IPS-20b (cell line): ENCODE measurements at regions not wholly inside any gene's neighbourhood (a gene's known extent, or its start where the extent isn't known, plus 50 kb on each side); places are given as distances from the start of the nearest gene placed in this dataset.

ENCODE experiments used
- H3K27ac ChIP-seq: one replicate; pipeline ENCODE4 v1.5.1; 2013; ENCODE audit warnings: low read length
- H3K27me3 ChIP-seq: 2 replicates; pipeline ENCODE4 v1.6.1; 2013; ENCODE audit warnings: mild to moderate bottlenecking, low read length, inconsistent platforms; ENCODE audit not compliant: insufficient read depth
- H3K36me3 ChIP-seq: 2 replicates; pipeline ENCODE4 v1.6.1; 2013; ENCODE audit warnings: low read depth, mild to moderate bottlenecking, inconsistent platforms, low read length, moderate library complexity; ENCODE audit not compliant: insufficient read depth
- H3K4me1 ChIP-seq: 2 replicates; pipeline ENCODE4 v1.6.1; 2013; ENCODE audit warnings: mild to moderate bottlenecking, control low read depth, inconsistent platforms, low read length, moderate library complexity; ENCODE audit not compliant: insufficient read depth
- H3K4me3 ChIP-seq: 2 replicates; pipeline ENCODE4 v1.5.1; 2013; ENCODE audit warnings: mild to moderate bottlenecking, low read length, inconsistent platforms
- H3K9ac ChIP-seq: 2 replicates; pipeline ENCODE4 v1.6.1; 2013; ENCODE audit warnings: low read depth, mild to moderate bottlenecking, inconsistent platforms, low read length, moderate library complexity
- H3K9me3 ChIP-seq: 2 replicates; pipeline ENCODE4 v1.6.1; 2013; ENCODE audit warnings: mild to moderate bottlenecking, low read depth, low read length, inconsistent platforms; ENCODE audit not compliant: insufficient read depth

- no peak overlapping the region for H3K9ac ChIP-seq
- no peak overlapping the region for H3K27ac ChIP-seq
- H3K4me3 ChIP-seq, result no peak overlapping the region
- no peaks in the 10 kb centered on the region for H3K9me3 ChIP-seq
- H3K36me3 ChIP-seq, result no peaks in the 10 kb centered on the region
- peaks cover 99% of the 10 kb centered on the region for H3K27me3 ChIP-seq
- H3K4me1 ChIP-seq, result no peaks in the 10 kb centered on the region
Observed at GRCh38 chr6:41420186-41420585, 84.8 kb downstream of the NCR2 start.

GRCh38 chr6:41422161-41422560, 86.8 kb downstream of the NCR2 start:
- no peak overlapping the region for H3K9ac ChIP-seq
- no peak overlapping the region for H3K4me3 ChIP-seq
- H3K4me1 ChIP-seq, result peaks cover 9% of the 10 kb centered on the region; the same call in 1 of the 2 replicates
- no peaks in the 10 kb centered on the region for H3K9me3 ChIP-seq
- H3K36me3 ChIP-seq, result no peaks in the 10 kb centered on the region
- peaks cover 99% of the 10 kb centered on the region for H3K27me3 ChIP-seq
- H3K27ac ChIP-seq, result no peak overlapping the region

GRCh38 chr6:41423002-41423401, 87.6 kb downstream of the NCR2 start:
- no peaks in the 10 kb centered on the region for H3K36me3 ChIP-seq
- H3K4me1 ChIP-seq, result peaks cover 9% of the 10 kb centered on the region; the same call in 1 of the 2 replicates
- no peak overlapping the region for H3K27ac ChIP-seq
- no peak overlapping the region for H3K4me3 ChIP-seq
- H3K27me3 ChIP-seq, result peaks cover 99% of the 10 kb centered on the region
- no peaks in the 10 kb centered on the region for H3K9me3 ChIP-seq
- H3K9ac ChIP-seq, result no peak overlapping the region

- no peak overlapping the region for H3K4me3 ChIP-seq
- H3K4me1 ChIP-seq, result peaks cover 9% of the 10 kb centered on the region; the same call in 1 of the 2 replicates
- no peaks in the 10 kb centered on the region for H3K36me3 ChIP-seq
- H3K27ac ChIP-seq, result no peak overlapping the region
- peaks cover 97% of the 10 kb centered on the region for H3K27me3 ChIP-seq
- no peaks in the 10 kb centered on the region for H3K9me3 ChIP-seq
- no peak overlapping the region for H3K9ac ChIP-seq
Observed at GRCh38 chr6:41424370-41425058, 89.1 kb downstream of the NCR2 start.

GRCh38 chr6:41425511-41425910, 90.1 kb downstream of the NCR2 start:
- Histone ChIP-seq H3K4me3 (no peak overlapping the region), H3K27ac (no peak overlapping the region), H3K9me3 (no peaks in the 10 kb centered on the region), H3K9ac (no peak overlapping the region), H3K36me3 (no peaks in the 10 kb centered on the region), H3K27me3 (peaks cover 98% of the 10 kb centered on the region), H3K4me1 (peaks cover 16% of the 10 kb centered on the region; the same call in 1 of the 2 replicates)

- peaks cover 96% of the 10 kb centered on the region for H3K27me3 ChIP-seq
- peaks cover 16% of the 10 kb centered on the region; the same call in 1 of the 2 replicates for H3K4me1 ChIP-seq
- H3K4me3 ChIP-seq, result peak overlapping the region; percentile 56; the same call in 1 of the 2 replicates
- no peaks in the 10 kb centered on the region for H3K9me3 ChIP-seq
- H3K9ac ChIP-seq, result no peak overlapping the region; the same call in 1 of the 2 replicates
- no peak overlapping the region for H3K27ac ChIP-seq
- no peaks in the 10 kb centered on the region for H3K36me3 ChIP-seq
Observed at GRCh38 chr6:41426438-41426851, 91.0 kb downstream of the NCR2 start.

GRCh38 chr6:41426888-41427641, 91.7 kb downstream of the NCR2 start:
- Histone ChIP-seq H3K27ac (no peak overlapping the region), H3K4me1 (peaks cover 16% of the 10 kb centered on the region; the same call in 1 of the 2 replicates), H3K4me3 (peak overlapping the region; percentile 56; the same call in 1 of the 2 replicates), H3K27me3 (peaks cover 96% of the 10 kb centered on the region), H3K9ac (no peak overlapping the region; the same call in 1 of the 2 replicates), H3K9me3 (no peaks in the 10 kb centered on the region), H3K36me3 (no peaks in the 10 kb centered on the region)

- Histone ChIP-seq H3K4me1 (peaks cover 16% of the 10 kb centered on the region; the same call in 1 of the 2 replicates), H3K9ac (no peak overlapping the region), H3K4me3 (peak overlapping the region; percentile 56; the same call in 1 of the 2 replicates), H3K9me3 (no peaks in the 10 kb centered on the region), H3K27me3 (peaks cover 91% of the 10 kb centered on the region), H3K36me3 (no peaks in the 10 kb centered on the region), H3K27ac (no peak overlapping the region)
Observed at GRCh38 chr6:41427642-41428335, 92.4 kb downstream of the NCR2 start.

GRCh38 chr6:41428336-41428995, 93.1 kb downstream of the NCR2 start:
- Histone ChIP-seq H3K4me1 (peaks cover 16% of the 10 kb centered on the region; the same call in 1 of the 2 replicates), H3K27me3 (peaks cover 87% of the 10 kb centered on the region), H3K4me3 (peak overlapping the region; percentile 56; the same call in 1 of the 2 replicates), H3K9ac (no peak overlapping the region), H3K36me3 (no peaks in the 10 kb centered on the region), H3K9me3 (no peaks in the 10 kb centered on the region), H3K27ac (no peak overlapping the region)

- no peak overlapping the region for H3K9ac ChIP-seq
- peaks cover 81% of the 10 kb centered on the region for H3K27me3 ChIP-seq
- no peaks in the 10 kb centered on the region for H3K9me3 ChIP-seq
- no peak overlapping the region for H3K27ac ChIP-seq
- no peaks in the 10 kb centered on the region for H3K36me3 ChIP-seq
- peaks cover 16% of the 10 kb centered on the region; the same call in 1 of the 2 replicates for H3K4me1 ChIP-seq
- H3K4me3 ChIP-seq, result peak overlapping the region; percentile 56; the same call in 1 of the 2 replicates
Observed at GRCh38 chr6:41428996-41429421, 93.6 kb downstream of the NCR2 start.
